ENCODE measurements at regions not wholly inside any gene's neighbourhood (a gene's known extent, or its start where the extent isn't known, plus 50 kb on each side); places are given as distances from the start of the nearest gene placed in this dataset.

GRCh38 chr11:97854357-97854756, 1166.4 kb upstream of the CNTN5 start:
- Mint-ChIP-seq H3K4me3 (no peak overlapping the region), H3K27me3 (ENCODE audit: low read depth in 3 of 3) (no peaks in the 10 kb centered on the region), H3K9me3 (peaks cover 0 to 5% (median 2%) of the 10 kb centered on the region in 7 donors), H3K4me1 (no peaks in the 10 kb centered on the region), H3K27ac (no peak overlapping the region), H3K36me3 (no peaks in the 10 kb centered on the region)
- no peaks in the 10 kb centered on the region for H3K27me3 ChIP-seq (ENCODE audit: control insufficient read depth in 2 of 2, insufficient read depth in 2 of 2, low read length in 2 of 2)
- H3K9ac ChIP-seq (ENCODE audit: insufficient read depth, low read length, poor library complexity, severe bottlenecking) = no peak overlapping the region
- DNase-seq = no peak
- TF ChIP-seq CTCF (IDR thresholded peaks at IDR 0.05) = no peak
- H3K4me2 ChIP-seq (replicated peaks; ENCODE audit: extremely low read depth, low read length, poor library complexity, severe bottlenecking) = no peak overlapping the region
- H3K9me3 ChIP-seq (replicated peaks in 1 of 2; ENCODE audit: control insufficient read depth in 1 of 2, insufficient read depth in 1 of 2, low read length in 2 of 2) = peaks cover 3 to 8% of the 10 kb centered on the region in 2 donors
- no peak overlapping the region for H2AFZ ChIP-seq (ENCODE audit: insufficient read depth, low read depth, low read length, poor library complexity, severe bottlenecking)
- intact Hi-C loops (cut with micrococcal nuclease) = no loop called here
- no peaks in the 10 kb centered on the region for H4K20me1 ChIP-seq (ENCODE audit: insufficient read depth, low read length)
- H3K4me3 ChIP-seq (replicated peaks in 1 of 3; ENCODE audit: low read depth in 2 of 3, low read length in 3 of 3) = no peak overlapping the region
- H3K27ac ChIP-seq (ENCODE audit: low read depth in 1 of 2, low read length in 2 of 2) = no peak overlapping the region
- no peaks in the 10 kb centered on the region for H3K79me2 ChIP-seq (ENCODE audit: insufficient read depth, low read length)
- no peaks in the 10 kb centered on the region for H3K36me3 ChIP-seq (replicated peaks in 1 of 2; ENCODE audit: control insufficient read depth in 1 of 2, insufficient read depth in 2 of 2, low read length in 2 of 2)
- no CpG with 5 or more reads among the region's 3 CpGs for WGBS (ENCODE audit: insufficient coverage)
- no peaks in the 10 kb centered on the region for H3K4me1 ChIP-seq (ENCODE audit: control insufficient read depth in 1 of 2, insufficient read depth in 2 of 2, low read length in 2 of 2)

DNA sequence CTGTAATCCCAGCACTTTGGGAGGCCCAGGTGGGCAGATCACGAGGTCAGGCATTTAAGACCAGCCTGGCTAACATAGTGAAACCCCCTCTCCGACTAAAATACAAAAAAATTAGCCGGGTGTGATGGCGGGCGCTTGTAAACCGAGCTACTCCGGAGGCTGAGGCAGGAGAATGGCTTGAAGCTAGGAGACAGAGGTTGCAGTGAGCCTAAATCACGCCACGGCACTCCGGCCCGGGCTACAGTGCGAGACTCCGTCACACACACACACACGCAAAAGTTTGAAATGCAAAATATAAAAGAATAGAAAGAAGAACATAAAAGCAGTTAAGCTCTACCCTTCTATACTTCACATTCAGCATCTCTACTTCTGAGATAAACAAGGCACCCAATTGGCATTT, 1165.9 kb upstream of the CNTN5 start:
- H3K27ac Mint-ChIP-seq = no peak overlapping the region
- intact Hi-C loops (cut with micrococcal nuclease) = no loop called here

More for the DNA sequence above, 1165.9 kb upstream of the CNTN5 start:
- peaks cover 0 to 5% (median 2%) of the 10 kb centered on the region in 7 donors for H3K9me3 Mint-ChIP-seq
- no peak overlapping the region for H3K9ac ChIP-seq (ENCODE audit: insufficient read depth, low read length, poor library complexity, severe bottlenecking)
- H4K20me1 ChIP-seq (ENCODE audit: insufficient read depth, low read length) = no peaks in the 10 kb centered on the region
- no peak overlapping the region for H3K4me2 ChIP-seq (replicated peaks; ENCODE audit: extremely low read depth, low read length, poor library complexity, severe bottlenecking)
- H3K27me3 ChIP-seq (ENCODE audit: control insufficient read depth in 2 of 2, insufficient read depth in 2 of 2, low read length in 2 of 2) = no peaks in the 10 kb centered on the region
- H3K9me3 ChIP-seq (replicated peaks in 1 of 2; ENCODE audit: control insufficient read depth in 1 of 2, insufficient read depth in 1 of 2, low read length in 2 of 2) = peaks cover 3 to 8% of the 10 kb centered on the region in 2 donors
- H3K36me3 Mint-ChIP-seq = no peaks in the 10 kb centered on the region
- H3K4me3 Mint-ChIP-seq = no peak overlapping the region
- no peaks in the 10 kb centered on the region for H3K36me3 ChIP-seq (replicated peaks in 1 of 2; ENCODE audit: control insufficient read depth in 1 of 2, insufficient read depth in 2 of 2, low read length in 2 of 2)
- H3K4me1 Mint-ChIP-seq = no peaks in the 10 kb centered on the region
- H3K4me1 ChIP-seq (ENCODE audit: control insufficient read depth in 1 of 2, insufficient read depth in 2 of 2, low read length in 2 of 2) = no peaks in the 10 kb centered on the region
- no peak for TF ChIP-seq CTCF (IDR thresholded peaks at IDR 0.05)
- H3K27ac ChIP-seq (ENCODE audit: low read depth in 1 of 2, low read length in 2 of 2) = no peak overlapping the region
- H3K79me2 ChIP-seq (ENCODE audit: insufficient read depth, low read length) = no peaks in the 10 kb centered on the region
- H2AFZ ChIP-seq (ENCODE audit: insufficient read depth, low read depth, low read length, poor library complexity, severe bottlenecking) = no peak overlapping the region
- H3K27me3 Mint-ChIP-seq (ENCODE audit: low read depth in 3 of 3) = no peaks in the 10 kb centered on the region
- whole genome bisulfite sequencing (ENCODE audit: insufficient coverage) = 100% methylated on average over 5 of the region's 14 CpGs
- no peak overlapping the region for H3K4me3 ChIP-seq (replicated peaks in 1 of 3; ENCODE audit: low read depth in 2 of 3, low read length in 3 of 3)
- no peak for DNase-seq

Measured in CD14-positive monocyte (primary cell).